Activated CD8-positive, alpha-beta memory T cell treated with anti-CD3 and anti-CD28 coated beads, Interleukin-2, amount 10 ng/mL, durations not matched to agents 7 days and 5 days (primary cell): ENCODE measurements at regions not wholly inside any gene's neighbourhood (a gene's known extent, or its start where the extent isn't known, plus 50 kb on each side); places are given as distances from the start of the nearest gene placed in this dataset.

Source experiments
- ATAC-seq: fragments of 150-1000 bp; cut with Tn5 transposase; one replicate; pipeline ENCODE4 v1.10.0; 2021; ENCODE audit warnings: moderate library complexity
- CTCF ChIA-PET: fragments of 350-600 bp; sonication (Branson Sonifier 250); formaldehyde crosslinking; loops from one replicate; lab custom pipeline; 2021; ENCODE audit warnings: antibody characterized with exemption; lab: Charles Lee
- DNase-seq: peaks from one replicate; pipeline ENCODE4 v3.0.0-alpha.2; 2020
- H3K27ac Mint-ChIP-seq: one replicate; pipeline ENCODE4 v1.8.0; 2021; ENCODE audit warnings: mild to moderate bottlenecking, mixed read lengths
- H3K27me3 Mint-ChIP-seq: one replicate; pipeline ENCODE4 v1.8.0; 2021; ENCODE audit warnings: mixed read lengths
- H3K36me3 Mint-ChIP-seq: one replicate; pipeline ENCODE4 v1.8.0; 2021; ENCODE audit warnings: mild to moderate bottlenecking, mixed read lengths
- H3K4me1 Mint-ChIP-seq: one replicate; pipeline ENCODE4 v1.8.0; 2021; ENCODE audit warnings: mixed read lengths
- H3K4me3 Mint-ChIP-seq: one replicate; pipeline ENCODE4 v1.8.0; 2021; ENCODE audit warnings: mild to moderate bottlenecking, moderate library complexity, mixed read lengths
- H3K9me3 Mint-ChIP-seq: one replicate; pipeline ENCODE4 v1.8.0; 2022; ENCODE audit warnings: low read depth, mixed read lengths

DNA sequence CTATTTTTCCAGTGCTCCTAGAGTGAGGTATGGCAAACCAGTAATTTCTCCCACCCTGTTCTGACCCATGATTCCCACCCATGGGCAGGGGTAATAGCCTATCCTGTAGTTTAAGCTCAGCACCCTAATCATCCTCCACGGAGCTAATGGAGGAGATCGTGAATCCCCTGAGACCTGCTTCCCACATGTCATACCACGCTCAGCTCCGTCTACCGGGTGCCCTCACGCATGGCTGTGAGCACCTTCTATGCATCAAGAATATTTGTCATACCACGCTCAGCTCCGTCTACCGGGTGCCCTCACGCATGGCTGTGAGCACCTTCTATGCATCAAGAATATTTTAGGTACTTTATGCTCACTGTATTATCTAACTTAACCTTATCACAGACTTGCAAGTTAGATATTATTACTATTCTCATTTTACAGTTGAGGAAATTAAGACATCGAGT is 104.7 kb upstream of the PFN2 start:
- Mint-ChIP-seq H3K4me3 (no peak overlapping the region), H3K9me3 (peaks cover 2% of the 10 kb centered on the region), H3K27me3 (peaks cover 17% of the 10 kb centered on the region), H3K4me1 (no peaks in the 10 kb centered on the region), H3K36me3 (no peaks in the 10 kb centered on the region), H3K27ac (no peak overlapping the region)
- no peak for ATAC-seq
- CTCF ChIA-PET: no interaction called here
- no peak for DNase-seq

DNA sequence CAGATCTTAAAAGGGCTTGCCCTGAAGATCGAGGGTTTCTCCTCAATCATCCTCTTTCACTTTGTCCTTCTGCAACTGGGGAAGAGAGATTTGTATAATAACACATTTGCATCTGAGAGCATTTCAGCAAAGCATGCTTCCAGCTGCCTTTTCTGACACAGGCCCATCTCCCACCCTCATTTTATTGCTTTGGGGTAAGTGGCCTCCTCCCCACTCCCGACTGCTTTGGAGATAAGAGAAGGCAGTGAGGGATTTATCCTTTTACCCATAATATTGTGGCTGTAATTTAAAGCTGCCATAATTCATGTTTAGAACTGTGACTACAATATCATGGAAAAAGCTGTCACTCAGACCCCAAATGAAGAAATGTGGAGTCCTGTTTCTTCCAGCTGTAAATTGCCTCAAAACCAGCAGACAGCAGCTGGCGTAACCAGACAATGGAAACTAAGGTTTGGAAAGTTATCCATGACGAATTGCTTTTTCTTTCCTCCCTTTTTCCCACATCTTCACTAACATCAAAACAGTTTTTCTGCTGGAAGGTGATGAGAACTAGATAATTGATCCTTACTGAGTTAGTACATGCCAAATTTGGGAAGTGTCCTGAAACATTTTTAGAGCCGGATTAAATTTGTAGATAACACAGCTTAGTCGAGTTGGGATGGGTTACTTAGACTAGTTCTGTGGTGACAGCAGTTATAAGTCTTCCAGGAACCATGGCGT is 104.2 kb upstream of the PFN2 start:
- Mint-ChIP-seq H3K36me3 (no peaks in the 10 kb centered on the region), H3K4me1 (no peaks in the 10 kb centered on the region), H3K27me3 (peaks cover 17% of the 10 kb centered on the region), H3K27ac (no peak overlapping the region), H3K9me3 (peaks cover 2% of the 10 kb centered on the region), H3K4me3 (no peak overlapping the region)
- CTCF ChIA-PET: interaction anchor here (1.2 kb wide), 1 partner anchor 17 kb away, joined by 3 read pairs; no protein-coding TSS in a partner anchor
- no peak for ATAC-seq
- no peak for DNase-seq

DNA sequence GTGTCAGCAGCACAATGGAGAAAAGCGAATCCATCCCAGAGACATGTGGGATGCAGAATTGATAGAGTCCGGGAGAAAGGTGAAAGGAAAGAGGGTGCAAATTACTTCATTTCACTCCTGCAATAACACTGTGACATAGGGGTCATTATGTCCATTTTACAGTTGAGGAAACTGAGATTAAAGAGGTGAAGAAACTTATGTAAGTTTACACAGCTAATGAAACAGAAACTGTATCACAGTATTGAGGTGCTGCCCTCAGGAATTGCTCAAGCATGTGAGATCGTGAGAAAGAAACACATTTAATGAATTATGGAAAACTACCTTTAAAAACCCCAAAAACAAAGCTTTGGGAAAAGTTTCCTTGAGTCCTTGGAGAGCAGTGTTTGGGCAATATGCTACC is 103.6 kb upstream of the PFN2 start:
- Mint-ChIP-seq H3K27me3 (peaks cover 22% of the 10 kb centered on the region), H3K9me3 (peaks cover 2% of the 10 kb centered on the region), H3K4me3 (no peak overlapping the region), H3K4me1 (no peaks in the 10 kb centered on the region), H3K27ac (no peak overlapping the region), H3K36me3 (no peaks in the 10 kb centered on the region)
- ATAC-seq (no peak), DNase-seq (no peak)
- CTCF ChIA-PET: interaction anchor here (1.2 kb wide), 1 partner anchor 16 kb away, joined by 3 read pairs; no protein-coding TSS in a partner anchor

DNA sequence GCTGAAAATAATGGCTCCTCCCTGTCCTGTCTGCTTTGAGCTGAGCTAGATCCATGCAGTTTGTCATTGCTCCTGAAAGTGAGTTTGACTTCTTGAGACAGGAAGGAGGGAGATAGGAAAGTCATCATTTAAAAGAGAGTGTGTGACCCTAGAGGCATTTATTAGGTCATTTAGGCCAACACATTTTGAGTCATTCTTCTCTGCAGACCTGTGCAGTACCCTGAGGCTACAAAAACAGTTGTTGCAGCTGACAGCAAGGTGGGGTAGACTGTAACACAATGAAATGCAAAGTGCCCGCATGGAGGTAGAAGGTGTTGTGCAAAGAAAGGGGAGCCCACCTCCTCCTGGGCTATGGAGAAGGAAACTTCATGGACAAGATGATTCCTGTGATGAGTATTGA is 102.8 kb upstream of the PFN2 start:
- H3K4me1 Mint-ChIP-seq: no peaks in the 10 kb centered on the region
- CTCF ChIA-PET: interaction anchor here (1.2 kb wide), 1 partner anchor 15 kb away, joined by 3 read pairs; no protein-coding TSS in a partner anchor
- peaks cover 23% of the 10 kb centered on the region for H3K27me3 Mint-ChIP-seq
- H3K4me3 Mint-ChIP-seq: no peak overlapping the region
- peaks cover 2% of the 10 kb centered on the region for H3K9me3 Mint-ChIP-seq
- DNase-seq: no peak
- no peak for ATAC-seq
- H3K27ac Mint-ChIP-seq: no peak overlapping the region
- no peaks in the 10 kb centered on the region for H3K36me3 Mint-ChIP-seq

DNA sequence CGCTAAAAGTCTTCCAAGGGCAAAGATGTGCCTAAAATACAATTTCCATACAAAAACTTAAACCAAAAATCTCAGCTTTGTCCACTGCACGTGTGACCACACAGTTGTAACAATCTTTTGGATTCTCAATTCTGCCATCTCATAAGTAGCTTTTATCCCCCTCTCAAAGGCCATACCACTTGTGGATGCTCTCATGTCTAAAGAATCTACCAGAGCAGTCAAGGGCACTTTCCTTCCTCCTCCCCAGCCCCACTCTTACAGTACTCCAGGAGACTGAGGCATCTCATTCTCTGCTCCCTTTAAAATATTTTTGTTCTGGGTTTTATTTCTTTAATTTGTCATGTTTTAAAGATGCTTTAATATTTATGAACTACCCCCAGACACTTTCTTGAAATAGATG is 102.3 kb upstream of the PFN2 start:
- CTCF ChIA-PET: no interaction called here
- H3K36me3 Mint-ChIP-seq: no peaks in the 10 kb centered on the region

DNA sequence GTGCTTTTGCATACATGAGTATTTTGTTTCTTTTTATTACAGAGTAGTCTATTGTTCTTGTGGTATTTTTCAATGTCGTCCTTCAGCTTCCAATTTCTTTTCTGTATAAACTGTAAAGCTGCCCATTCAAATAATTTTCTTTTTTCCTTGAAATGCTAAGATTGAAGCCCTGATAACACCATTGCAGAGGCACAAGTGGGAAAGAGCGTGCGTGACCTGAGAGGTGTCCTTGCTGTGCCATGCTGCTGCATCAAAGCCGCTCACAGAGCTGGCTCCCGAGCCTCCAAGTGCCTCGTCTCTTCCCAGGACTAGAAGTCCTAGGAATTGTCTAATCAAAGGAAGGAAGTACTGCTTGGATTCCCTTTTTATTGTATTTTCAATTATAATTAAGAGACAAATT is 101.9 kb upstream of the PFN2 start:
- peaks cover 2% of the 10 kb centered on the region for H3K9me3 Mint-ChIP-seq
- ATAC-seq (no peak), DNase-seq (no peak)
- no peaks in the 10 kb centered on the region for H3K36me3 Mint-ChIP-seq
- CTCF ChIA-PET: no interaction called here
- no peak overlapping the region for H3K27ac Mint-ChIP-seq
- H3K27me3 Mint-ChIP-seq: peaks cover 27% of the 10 kb centered on the region
- no peaks in the 10 kb centered on the region for H3K4me1 Mint-ChIP-seq
- no peak overlapping the region for H3K4me3 Mint-ChIP-seq

More for the DNA sequence above, 102.3 kb upstream of the PFN2 start:
- Mint-ChIP-seq H3K27ac (no peak overlapping the region), H3K27me3 (peaks cover 23% of the 10 kb centered on the region), H3K9me3 (peaks cover 2% of the 10 kb centered on the region), H3K4me1 (no peaks in the 10 kb centered on the region), H3K4me3 (no peak overlapping the region)
- no peak for ATAC-seq
- DNase-seq: no peak

DNA sequence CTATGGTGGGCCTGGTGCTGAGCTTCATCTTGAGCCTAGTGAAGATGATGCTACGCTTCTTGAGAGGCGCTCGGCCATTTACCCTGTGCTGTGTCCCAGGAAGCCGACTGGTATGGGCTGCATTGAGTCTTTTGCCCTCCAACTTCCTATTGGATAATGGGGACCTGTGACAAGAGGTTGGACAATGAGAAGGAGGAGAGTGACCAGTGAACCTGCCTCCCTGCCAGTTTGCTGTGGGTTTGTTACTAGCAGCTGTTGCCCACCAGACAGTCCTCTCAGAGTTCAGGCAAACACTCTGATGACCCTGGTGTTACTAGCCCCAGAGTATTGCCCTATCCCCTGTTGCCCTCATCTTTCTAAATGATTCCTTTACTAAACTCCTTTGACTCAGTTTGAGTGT is 99.6 kb upstream of the PFN2 start:
- no peak overlapping the region for H3K27ac Mint-ChIP-seq
- no peaks in the 10 kb centered on the region for H3K36me3 Mint-ChIP-seq
- peaks cover 38% of the 10 kb centered on the region for H3K27me3 Mint-ChIP-seq
- CTCF ChIA-PET: no interaction called here
- no peak overlapping the region for H3K4me3 Mint-ChIP-seq
- ATAC-seq: no peak
- no peaks in the 10 kb centered on the region for H3K9me3 Mint-ChIP-seq
- no peak for DNase-seq
- H3K4me1 Mint-ChIP-seq: no peaks in the 10 kb centered on the region

DNA sequence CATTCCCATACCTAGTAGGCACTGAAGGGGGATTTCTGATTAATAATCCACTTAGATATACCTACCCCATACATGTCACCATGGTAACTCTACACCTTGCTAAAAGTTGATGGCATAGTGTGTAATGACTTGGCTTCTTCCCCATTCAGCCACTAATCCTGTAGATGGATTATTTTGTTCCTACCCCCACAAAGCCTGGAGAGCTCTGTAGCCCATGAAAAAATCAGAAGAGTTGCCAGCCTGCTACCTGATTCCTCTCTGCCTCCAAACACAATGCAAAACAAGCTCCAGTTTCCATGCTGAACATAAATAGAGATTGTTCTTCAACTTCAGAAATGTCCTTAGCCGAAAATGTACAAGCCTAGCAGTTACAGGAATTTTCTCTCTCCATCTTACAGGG is 98.9 kb upstream of the PFN2 start:
- Mint-ChIP-seq H3K27me3 (peaks cover 41% of the 10 kb centered on the region), H3K4me3 (no peak overlapping the region), H3K9me3 (no peaks in the 10 kb centered on the region), H3K36me3 (no peaks in the 10 kb centered on the region), H3K4me1 (no peaks in the 10 kb centered on the region), H3K27ac (no peak overlapping the region)
- no peak for ATAC-seq
- DNase-seq: no peak
- CTCF ChIA-PET: no interaction called here

DNA sequence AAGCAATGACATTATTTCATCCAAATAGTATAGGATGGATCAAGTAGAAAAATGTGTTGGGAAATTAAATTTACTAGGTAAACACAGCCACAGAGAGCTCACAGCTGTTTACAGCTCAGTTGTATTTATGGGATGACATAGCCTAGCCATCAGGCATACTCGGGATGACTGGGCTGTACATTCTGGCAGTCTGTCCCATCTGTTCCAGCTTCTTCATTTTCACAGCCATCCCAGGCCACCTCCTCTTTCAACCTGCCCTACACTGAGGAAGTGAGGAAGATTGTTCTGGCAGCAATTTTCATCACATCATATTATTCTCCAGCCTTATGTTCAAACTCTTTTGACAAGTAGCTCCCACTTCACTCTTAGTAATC is 98.4 kb upstream of the PFN2 start:
- H3K9me3 Mint-ChIP-seq: no peaks in the 10 kb centered on the region
- H3K36me3 Mint-ChIP-seq: no peaks in the 10 kb centered on the region
- H3K4me3 Mint-ChIP-seq: no peak overlapping the region
- H3K27ac Mint-ChIP-seq: no peak overlapping the region
- CTCF ChIA-PET: no interaction called here
- ATAC-seq (no peak), DNase-seq (no peak)
- H3K27me3 Mint-ChIP-seq: peaks cover 41% of the 10 kb centered on the region
- no peaks in the 10 kb centered on the region for H3K4me1 Mint-ChIP-seq

DNA sequence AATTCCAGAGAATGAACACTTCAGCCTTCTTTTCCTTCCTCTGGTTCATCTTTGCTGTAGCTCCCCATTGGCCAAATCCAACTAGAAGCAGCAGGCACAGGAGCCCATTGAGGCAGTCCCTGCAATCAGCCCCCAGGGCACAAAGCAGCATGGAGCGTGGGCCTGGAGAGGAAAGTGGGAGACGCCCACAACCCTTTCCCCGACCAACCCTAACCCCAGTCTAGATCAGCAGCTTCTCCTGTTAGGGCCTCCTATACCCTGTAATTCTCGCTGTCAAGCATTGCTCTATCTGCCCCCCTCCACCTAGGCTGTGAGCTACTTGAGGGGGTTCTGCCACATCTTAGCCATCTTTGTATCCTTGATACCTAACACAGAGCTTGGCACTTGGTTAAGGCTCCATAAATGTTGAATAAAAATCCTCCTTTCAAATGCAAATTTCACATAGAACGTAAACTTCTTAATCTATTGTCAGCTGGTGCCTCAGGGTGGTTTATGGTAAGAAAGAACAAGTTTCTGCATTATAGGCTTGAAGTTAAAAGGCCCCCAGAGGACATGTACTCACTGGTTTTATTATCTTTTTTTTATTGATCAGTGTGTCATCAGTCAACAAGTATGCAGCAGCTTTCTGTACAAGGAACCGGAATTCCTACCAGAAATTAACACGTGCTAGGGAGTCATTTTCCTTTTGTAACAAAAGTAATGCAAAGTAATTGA is 97.9 kb upstream of the PFN2 start:
- H3K4me3 Mint-ChIP-seq: no peak overlapping the region
- H3K4me1 Mint-ChIP-seq: no peaks in the 10 kb centered on the region
- H3K27ac Mint-ChIP-seq: no peak overlapping the region
- no peak for ATAC-seq
- DNase-seq: no peak
- CTCF ChIA-PET: no interaction called here
- no peaks in the 10 kb centered on the region for H3K36me3 Mint-ChIP-seq
- H3K27me3 Mint-ChIP-seq: peaks cover 42% of the 10 kb centered on the region
- no peaks in the 10 kb centered on the region for H3K9me3 Mint-ChIP-seq

DNA sequence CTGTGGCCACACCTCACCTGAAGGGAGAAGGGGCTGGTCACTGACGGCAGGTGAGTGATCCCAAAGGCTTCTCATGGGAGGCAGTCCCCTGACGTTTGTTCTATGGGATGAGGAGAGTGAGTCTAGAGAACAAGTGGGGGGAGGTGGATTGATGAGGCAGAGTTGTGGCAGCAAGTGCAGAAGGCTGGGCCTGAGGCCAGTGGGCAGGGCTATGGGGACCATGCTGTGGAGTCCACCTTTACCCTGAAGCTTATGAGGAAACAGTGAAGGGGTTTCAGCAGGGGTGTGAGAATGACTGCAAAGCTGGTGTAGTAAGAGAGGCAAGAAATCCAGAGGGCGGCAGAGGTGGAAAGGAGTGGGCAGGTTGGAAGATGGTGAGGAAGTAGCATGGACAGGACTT is 96.9 kb upstream of the PFN2 start:
- no peaks in the 10 kb centered on the region for H3K9me3 Mint-ChIP-seq
- H3K36me3 Mint-ChIP-seq: no peaks in the 10 kb centered on the region
- H3K4me1 Mint-ChIP-seq: no peaks in the 10 kb centered on the region
- H3K27ac Mint-ChIP-seq: no peak overlapping the region
- DNase-seq (no peak), ATAC-seq (no peak)
- no peak overlapping the region for H3K4me3 Mint-ChIP-seq
- H3K27me3 Mint-ChIP-seq: peaks cover 40% of the 10 kb centered on the region
- CTCF ChIA-PET: no interaction called here

DNA sequence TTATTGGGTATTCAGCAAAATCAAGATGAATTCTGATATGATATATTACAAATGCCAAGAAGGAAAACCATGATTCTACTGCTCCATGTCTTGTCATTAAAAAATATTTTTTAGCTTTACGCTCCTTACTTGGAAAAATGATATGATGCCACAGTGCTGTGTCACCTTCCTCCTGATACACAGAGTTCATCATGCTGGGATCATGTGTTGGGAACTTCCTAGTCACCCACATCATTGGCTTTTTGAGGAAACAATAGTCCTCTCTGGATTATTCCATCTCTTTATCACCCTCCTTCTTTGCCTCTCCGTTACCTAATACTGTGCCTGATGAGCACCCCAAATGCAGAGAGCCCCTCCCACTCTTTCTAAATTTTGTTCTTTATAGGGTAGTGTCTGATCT is 94.3 kb upstream of the PFN2 start:
- no peaks in the 10 kb centered on the region for H3K4me1 Mint-ChIP-seq
- no peaks in the 10 kb centered on the region for H3K36me3 Mint-ChIP-seq
- no peak overlapping the region for H3K27ac Mint-ChIP-seq
- DNase-seq (no peak), ATAC-seq (no peak)
- CTCF ChIA-PET: no interaction called here
- no peak overlapping the region for H3K4me3 Mint-ChIP-seq
- no peaks in the 10 kb centered on the region for H3K9me3 Mint-ChIP-seq
- peaks cover 29% of the 10 kb centered on the region for H3K27me3 Mint-ChIP-seq

DNA sequence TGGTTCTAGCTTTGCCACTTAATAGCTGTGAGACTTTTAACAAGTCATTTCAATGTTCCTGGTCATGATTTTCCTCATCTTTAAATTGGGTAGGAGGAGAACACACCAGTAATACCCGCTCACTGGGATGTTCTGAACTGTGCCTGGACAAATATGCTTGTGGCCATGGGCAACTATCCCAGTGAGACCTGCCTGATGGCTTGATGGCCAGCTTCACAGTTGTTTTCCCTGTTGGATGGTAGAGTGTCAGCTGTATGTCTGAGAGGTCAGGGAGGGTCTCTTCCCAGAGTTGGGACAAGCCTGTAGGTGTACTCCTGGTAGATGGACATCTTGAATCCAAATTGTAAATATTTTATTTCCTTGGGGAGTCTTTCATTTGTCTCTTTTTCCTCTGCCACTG is 92.5 kb upstream of the PFN2 start:
- Mint-ChIP-seq H3K4me1 (no peaks in the 10 kb centered on the region), H3K27me3 (peaks cover 25% of the 10 kb centered on the region), H3K36me3 (no peaks in the 10 kb centered on the region), H3K9me3 (no peaks in the 10 kb centered on the region), H3K27ac (no peak overlapping the region), H3K4me3 (no peak overlapping the region)
- DNase-seq (no peak), ATAC-seq (no peak)
- CTCF ChIA-PET: no interaction called here

DNA sequence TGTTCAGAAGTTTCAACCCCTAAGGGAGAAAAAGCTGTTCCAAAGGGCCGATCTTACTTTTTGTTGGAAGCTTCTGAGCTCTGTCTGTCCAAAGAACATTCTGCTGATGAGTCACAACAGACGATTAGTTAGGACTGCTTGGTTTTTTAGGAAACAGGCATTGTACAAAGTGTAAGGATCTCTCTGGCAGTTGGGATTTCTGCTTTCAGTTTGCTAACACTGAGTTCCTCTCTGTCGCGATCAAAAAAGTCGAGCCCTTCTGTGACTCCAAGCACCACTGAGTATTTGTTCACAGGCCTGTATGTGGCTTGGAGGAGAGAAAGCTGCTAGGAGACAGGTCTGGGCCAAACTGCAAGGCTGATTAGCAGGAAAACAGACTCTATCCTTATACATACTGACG is 91.8 kb upstream of the PFN2 start:
- Mint-ChIP-seq H3K4me3 (no peak overlapping the region), H3K9me3 (no peaks in the 10 kb centered on the region), H3K27me3 (peaks cover 21% of the 10 kb centered on the region), H3K4me1 (no peaks in the 10 kb centered on the region), H3K27ac (no peak overlapping the region), H3K36me3 (no peaks in the 10 kb centered on the region)
- CTCF ChIA-PET: no interaction called here
- ATAC-seq (no peak), DNase-seq (no peak)
